DOHH2 (cell line): ENCODE measurements at regions not wholly inside any gene's neighbourhood (a gene's known extent, or its start where the extent isn't known, plus 50 kb on each side); places are given as distances from the start of the nearest gene placed in this dataset.

Experiments
- H3F3A ChIP-seq: fragments of 200-600 bp; sonication (generic), shearing (Covaris generic); 2 replicates; pipeline ENCODE4 v1.6.0; 2016; ENCODE audit warnings: antibody characterized with exemption, mild to moderate bottlenecking; ENCODE audit not compliant: control insufficient read depth, insufficient read depth
- H3K27ac ChIP-seq: fragments of 200-600 bp; sonication (generic); 2 replicates; pipeline ENCODE4 v1.5.1; 2014; ENCODE audit warnings: low read depth, mild to moderate bottlenecking, low read length, moderate library complexity
- H3K27me3 ChIP-seq: fragments of 200-600 bp; sonication (generic); 2 replicates; pipeline ENCODE4 v1.6.1; 2014; ENCODE audit warnings: mild to moderate bottlenecking, low read length, mixed read lengths; ENCODE audit not compliant: control insufficient read depth
- H3K36me3 ChIP-seq: fragments of 200-600 bp; sonication (generic); 2 replicates; pipeline ENCODE4 v1.6.1; 2014; ENCODE audit warnings: mild to moderate bottlenecking, low read length, moderate library complexity, mixed read lengths; ENCODE audit not compliant: control insufficient read depth
- H3K4me1 ChIP-seq: fragments of 200-600 bp; sonication (generic); 2 replicates; pipeline ENCODE4 v1.6.1; 2014; ENCODE audit warnings: mild to moderate bottlenecking, low read length, mixed read lengths; ENCODE audit not compliant: control insufficient read depth
- H3K4me2 ChIP-seq: fragments of 200-600 bp; sonication (generic); 2 replicates; pipeline ENCODE4 v1.6.0; 2014; ENCODE audit warnings: mild to moderate bottlenecking, low read length, moderate library complexity
- H3K4me3 ChIP-seq: fragments of 200-600 bp; sonication (generic); 2 replicates; pipeline ENCODE4 v1.5.1; 2014; ENCODE audit warnings: mild to moderate bottlenecking, low read length, mixed read lengths
- H3K79me2 ChIP-seq: fragments of 200-600 bp; sonication (generic); 2 replicates; pipeline ENCODE4 v1.6.1; 2014; ENCODE audit warnings: mild to moderate bottlenecking, low read length, mixed read lengths; ENCODE audit not compliant: control insufficient read depth
- H3K9me2 ChIP-seq: fragments of 200-600 bp; sonication (generic); replicated peaks from 2 replicates; pipeline ENCODE4 v1.6.1; 2014; ENCODE audit warnings: mild to moderate bottlenecking, low read length, mixed read lengths; ENCODE audit not compliant: control insufficient read depth
- H3K9me3 ChIP-seq: fragments of 200-600 bp; sonication (generic); 2 replicates; pipeline ENCODE4 v1.6.1; 2014; ENCODE audit warnings: antibody characterized with exemption, low read length, mixed read lengths; ENCODE audit not compliant: control insufficient read depth, insufficient read depth
- H4K20me1 ChIP-seq: fragments of 200-600 bp; sonication (generic); 2 replicates; pipeline ENCODE4 v1.6.0; 2014; ENCODE audit warnings: low read depth, mild to moderate bottlenecking, antibody characterized with exemption, low read length, moderate library complexity; ENCODE audit not compliant: control insufficient read depth, insufficient read depth
- EZH2phosphoT487 ChIP-seq: fragments of 200-600 bp; sonication (generic); IDR thresholded peaks from 2 replicates; pipeline ENCODE4 v1.6.1; 2017; ENCODE audit warnings: borderline replicate concordance, mild to moderate bottlenecking, antibody characterized with exemption, low read length, moderate library complexity, mixed read lengths
- TF ChIP-seq, protein P1 (sequence below): fragments of 200-600 bp; sonication (generic); IDR thresholded peaks from one replicate; pipeline ENCODE4 v1.5.1; 2014; ENCODE audit warnings: antibody characterized with exemption, mild to moderate bottlenecking, low read depth, low read length; ENCODE audit not compliant: poor library complexity, severe bottlenecking

DNA sequence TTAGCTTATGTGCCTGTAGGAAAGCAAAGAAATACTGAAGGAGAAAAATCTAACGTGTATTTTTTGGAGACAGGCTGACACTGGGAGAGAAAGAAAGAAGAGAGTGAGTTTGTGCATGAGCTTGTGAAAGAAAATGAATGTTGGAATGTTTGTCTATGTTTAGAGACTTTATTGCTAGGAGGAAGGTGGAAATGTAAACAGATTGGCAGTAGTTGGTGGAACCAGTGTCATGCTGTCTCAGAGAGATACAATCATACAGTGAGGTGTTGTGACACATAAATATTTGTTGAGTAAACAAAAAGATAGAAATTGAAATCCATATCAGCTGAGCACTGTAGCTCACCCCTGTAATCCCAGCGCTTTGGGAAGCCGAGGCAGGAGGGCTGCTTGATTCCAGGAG, 222.2 kb upstream of the MEIS1 start:
- Histone ChIP-seq H3K27ac (no peak overlapping the region), H3K79me2 (no peaks in the 10 kb centered on the region), H3K9me3 (no peaks in the 10 kb centered on the region), H3K4me2 (no peak overlapping the region), H3K36me3 (no peaks in the 10 kb centered on the region), H3K4me3 (no peak overlapping the region), H3K4me1 (peaks cover under 1% of the 10 kb centered on the region), H3K9me2 (no peaks in the 10 kb centered on the region), H3K27me3 (no peaks in the 10 kb centered on the region), H3F3A (no peaks in the 10 kb centered on the region), H4K20me1 (no peaks in the 10 kb centered on the region)
- no peak for TF ChIP-seq EZH2phosphoT487
- TF ChIP-seq, protein P1, sequence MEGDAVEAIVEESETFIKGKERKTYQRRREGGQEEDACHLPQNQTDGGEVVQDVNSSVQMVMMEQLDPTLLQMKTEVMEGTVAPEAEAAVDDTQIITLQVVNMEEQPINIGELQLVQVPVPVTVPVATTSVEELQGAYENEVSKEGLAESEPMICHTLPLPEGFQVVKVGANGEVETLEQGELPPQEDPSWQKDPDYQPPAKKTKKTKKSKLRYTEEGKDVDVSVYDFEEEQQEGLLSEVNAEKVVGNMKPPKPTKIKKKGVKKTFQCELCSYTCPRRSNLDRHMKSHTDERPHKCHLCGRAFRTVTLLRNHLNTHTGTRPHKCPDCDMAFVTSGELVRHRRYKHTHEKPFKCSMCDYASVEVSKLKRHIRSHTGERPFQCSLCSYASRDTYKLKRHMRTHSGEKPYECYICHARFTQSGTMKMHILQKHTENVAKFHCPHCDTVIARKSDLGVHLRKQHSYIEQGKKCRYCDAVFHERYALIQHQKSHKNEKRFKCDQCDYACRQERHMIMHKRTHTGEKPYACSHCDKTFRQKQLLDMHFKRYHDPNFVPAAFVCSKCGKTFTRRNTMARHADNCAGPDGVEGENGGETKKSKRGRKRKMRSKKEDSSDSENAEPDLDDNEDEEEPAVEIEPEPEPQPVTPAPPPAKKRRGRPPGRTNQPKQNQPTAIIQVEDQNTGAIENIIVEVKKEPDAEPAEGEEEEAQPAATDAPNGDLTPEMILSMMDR = no peak

DNA sequence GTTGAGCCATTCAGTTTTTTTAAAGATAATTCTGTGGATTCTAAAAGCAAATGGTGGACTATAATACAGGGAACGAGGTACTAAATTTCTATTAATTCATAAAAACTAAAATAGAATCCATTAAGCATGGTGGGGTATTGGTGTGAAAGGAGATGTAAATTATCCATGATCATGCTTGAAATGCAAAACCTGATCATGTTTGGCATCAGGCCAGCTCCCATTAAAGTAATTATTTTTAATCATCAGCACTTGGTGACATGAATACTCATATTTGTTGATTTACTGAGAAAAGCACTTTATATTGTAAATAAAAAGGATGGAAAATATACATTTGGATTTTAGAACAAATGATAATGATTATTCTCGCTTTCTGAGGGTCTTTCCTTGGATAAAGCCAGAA, 232.3 kb upstream of the MEIS1 start:
- TF ChIP-seq, protein P1 = no peak
- TF ChIP-seq EZH2phosphoT487 = no peak
- H3K79me2 ChIP-seq = no peaks in the 10 kb centered on the region

DNA sequence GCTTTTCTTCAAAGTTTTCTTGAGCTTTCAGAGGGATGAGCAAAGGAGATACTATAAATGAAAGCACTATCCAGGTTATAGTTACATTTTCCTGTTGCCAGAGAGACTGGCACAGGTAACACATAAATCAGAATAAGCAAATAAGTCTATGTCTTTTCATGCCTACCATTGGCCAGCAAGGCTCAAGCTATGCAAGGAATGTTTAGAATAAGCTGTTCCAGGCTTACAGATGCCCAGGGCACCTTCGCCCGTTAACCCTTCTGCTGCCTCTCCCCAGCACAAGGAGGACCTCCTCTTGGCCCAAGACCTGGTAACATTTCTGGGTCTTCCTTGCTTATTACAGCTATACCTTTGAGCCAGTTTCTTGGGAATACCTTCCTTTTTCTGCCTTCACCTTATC, 233.7 kb upstream of the MEIS1 start:
- H3K36me3 ChIP-seq = no peaks in the 10 kb centered on the region
- no peaks in the 10 kb centered on the region for H3K9me2 ChIP-seq
- H3K27ac ChIP-seq = no peak overlapping the region
- H4K20me1 ChIP-seq = no peaks in the 10 kb centered on the region
- TF ChIP-seq, protein P1 = no peak
- TF ChIP-seq EZH2phosphoT487 = no peak
- H3K4me1 ChIP-seq = no peaks in the 10 kb centered on the region
- no peak overlapping the region for H3K4me2 ChIP-seq
- H3K79me2 ChIP-seq = no peaks in the 10 kb centered on the region
- no peaks in the 10 kb centered on the region for H3F3A ChIP-seq
- no peaks in the 10 kb centered on the region for H3K27me3 ChIP-seq
- no peak overlapping the region for H3K4me3 ChIP-seq
- no peaks in the 10 kb centered on the region for H3K9me3 ChIP-seq

More for the DNA sequence above, 232.3 kb upstream of the MEIS1 start:
- Histone ChIP-seq H3K27me3 (no peaks in the 10 kb centered on the region), H3F3A (no peaks in the 10 kb centered on the region), H3K9me2 (no peaks in the 10 kb centered on the region), H3K4me3 (no peak overlapping the region), H3K4me2 (no peak overlapping the region), H3K9me3 (no peaks in the 10 kb centered on the region), H3K36me3 (no peaks in the 10 kb centered on the region), H3K27ac (no peak overlapping the region), H4K20me1 (no peaks in the 10 kb centered on the region), H3K4me1 (no peaks in the 10 kb centered on the region)

DNA sequence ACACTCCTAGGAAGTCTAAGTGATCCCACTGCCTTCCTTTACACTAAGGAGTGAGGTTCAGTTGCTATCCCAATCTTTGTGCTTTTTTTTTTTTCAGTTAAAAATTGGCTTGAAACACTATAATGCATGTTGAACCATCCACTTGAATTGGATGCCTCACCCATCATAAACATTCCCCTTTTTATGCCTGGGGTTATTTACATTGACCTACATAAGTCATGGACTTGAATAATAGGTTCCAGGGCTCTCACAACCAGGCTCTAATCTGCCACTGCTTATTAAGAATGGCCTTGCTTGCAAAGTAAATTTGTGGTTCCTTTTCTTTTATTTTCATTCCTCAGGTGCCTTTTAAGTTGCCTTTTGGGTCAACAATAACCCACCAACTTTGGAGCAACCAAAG, 236.1 kb upstream of the MEIS1 start:
- Histone ChIP-seq H3K9me2 (no peaks in the 10 kb centered on the region), H4K20me1 (no peaks in the 10 kb centered on the region), H3F3A (no peaks in the 10 kb centered on the region), H3K27ac (no peak overlapping the region), H3K4me3 (no peak overlapping the region), H3K79me2 (no peaks in the 10 kb centered on the region), H3K4me1 (no peaks in the 10 kb centered on the region), H3K4me2 (no peak overlapping the region), H3K9me3 (no peaks in the 10 kb centered on the region), H3K27me3 (no peaks in the 10 kb centered on the region), H3K36me3 (no peaks in the 10 kb centered on the region)
- no peak for TF ChIP-seq EZH2phosphoT487
- TF ChIP-seq, protein P1 = no peak
